ENCODE measurements at regions not wholly inside any gene's neighbourhood (a gene's known extent, or its start where the extent isn't known, plus 50 kb on each side); places are given as distances from the start of the nearest gene placed in this dataset.
"Not testable (repeated sequence)": the region's sequence is repeated elsewhere in the genome, so short reads cannot be mapped to it uniquely, and the experiment has no call there.

DNA sequence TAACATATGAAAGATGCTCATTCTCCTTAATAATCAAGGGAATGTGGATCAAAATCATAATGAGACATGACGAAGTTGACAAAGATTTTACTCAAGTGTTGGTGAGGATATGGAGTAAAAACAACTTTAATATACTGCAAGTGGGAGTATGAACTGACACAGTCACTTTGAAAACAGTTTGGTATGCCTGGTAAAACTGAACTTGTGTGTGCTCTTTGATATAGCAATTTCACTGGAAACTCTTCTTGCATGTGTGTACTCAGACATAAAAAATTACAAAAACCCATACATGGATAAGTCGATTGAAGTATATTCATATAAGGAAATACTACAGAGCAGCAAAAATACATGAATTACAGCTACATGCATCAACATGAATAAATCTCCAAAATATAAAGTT is 182.5 kb downstream of the NFKBIZ start:
- H3K36me3 ChIP-seq (ENCODE audit: control insufficient read depth in 3 of 3, insufficient read depth in 3 of 3, low read length in 3 of 3), result no peaks in the 10 kb centered on the region
- H3K27ac ChIP-seq (ENCODE audit: low read depth, low read length), result no peak overlapping the region

GRCh38 chr3:102032491-102033383 is 183.4 kb downstream of the NFKBIZ start:
- Histone ChIP-seq H3K4me1 (ENCODE audit: control insufficient read depth in 3 of 3, insufficient read depth in 3 of 3, low read length in 3 of 3) (no peaks in the 10 kb centered on the region), H3K36me3 (ENCODE audit: control insufficient read depth in 3 of 3, insufficient read depth in 3 of 3, low read length in 3 of 3) (no peaks in the 10 kb centered on the region), H3K9me3 (ENCODE audit: control insufficient read depth in 3 of 3, low read length in 3 of 3) (no peaks in the 10 kb centered on the region), H3K27ac (ENCODE audit: low read depth, low read length) (no peak overlapping the region), H3K4me3 (ENCODE audit: low read length in 3 of 3) (no peak overlapping the region), H3K27me3 (ENCODE audit: control insufficient read depth in 3 of 3, insufficient read depth in 3 of 3, low read length in 3 of 3) (no peaks in the 10 kb centered on the region), H3K9ac (ENCODE audit: low read depth in 1 of 3, low read length in 3 of 3) (no peak overlapping the region)

More for the DNA sequence above, 182.5 kb downstream of the NFKBIZ start:
- Histone ChIP-seq H3K4me1 (ENCODE audit: control insufficient read depth in 3 of 3, insufficient read depth in 3 of 3, low read length in 3 of 3) (no peaks in the 10 kb centered on the region), H3K9me3 (ENCODE audit: control insufficient read depth in 3 of 3, low read length in 3 of 3) (no peaks in the 10 kb centered on the region), H3K4me3 (ENCODE audit: low read length in 3 of 3) (no peak overlapping the region), H3K27me3 (ENCODE audit: control insufficient read depth in 3 of 3, insufficient read depth in 3 of 3, low read length in 3 of 3) (no peaks in the 10 kb centered on the region), H3K9ac (ENCODE audit: low read depth in 1 of 3, low read length in 3 of 3) (no peak overlapping the region)

DNA sequence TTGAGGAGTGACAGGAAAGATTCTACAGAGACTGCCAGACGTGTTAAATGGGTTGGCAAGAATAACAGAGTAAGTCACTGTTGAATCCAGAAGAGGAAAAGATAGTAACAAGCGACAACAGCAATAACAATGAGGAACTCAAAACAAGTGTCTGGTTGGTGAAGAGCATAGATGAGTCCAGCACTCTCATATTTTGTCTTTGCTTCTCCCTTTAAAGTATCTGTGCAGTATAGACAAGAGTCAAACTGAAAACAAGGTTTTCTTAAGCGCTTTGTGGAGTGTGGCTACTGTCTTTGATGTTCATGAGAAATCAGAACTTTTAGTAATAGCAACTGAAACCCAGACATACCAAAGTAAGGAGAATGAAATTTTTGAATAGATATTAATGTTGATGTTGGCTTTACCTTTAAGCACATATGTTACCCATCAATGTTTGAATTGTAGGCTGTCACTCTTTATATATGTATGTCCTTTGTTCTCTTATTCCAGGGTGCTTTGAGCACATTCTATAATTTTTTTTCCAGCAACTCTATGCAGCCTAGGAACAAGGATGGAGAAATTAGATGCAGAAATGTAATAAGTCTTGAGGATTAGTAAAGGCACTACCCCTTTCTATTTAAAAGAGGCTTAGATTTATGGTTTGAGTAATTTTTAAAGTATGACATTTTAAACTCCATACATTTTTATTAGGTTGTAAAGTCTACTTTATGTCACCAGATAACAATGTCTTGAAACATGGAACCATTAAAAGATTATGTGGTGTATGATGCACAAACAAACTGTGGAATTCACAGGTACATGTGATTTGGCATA is 185.5 kb downstream of the NFKBIZ start:
- no peak overlapping the region for H3K27ac ChIP-seq (ENCODE audit: low read depth, low read length)
- H3K27me3 ChIP-seq (ENCODE audit: control insufficient read depth in 3 of 3, insufficient read depth in 3 of 3, low read length in 3 of 3), result no peaks in the 10 kb centered on the region
- no peaks in the 10 kb centered on the region for H3K36me3 ChIP-seq (ENCODE audit: control insufficient read depth in 3 of 3, insufficient read depth in 3 of 3, low read length in 3 of 3)
- no peak overlapping the region for H3K9ac ChIP-seq (ENCODE audit: low read depth in 1 of 3, low read length in 3 of 3)
- H3K4me3 ChIP-seq (ENCODE audit: low read length in 3 of 3), result no peak overlapping the region
- H3K9me3 ChIP-seq (ENCODE audit: control insufficient read depth in 3 of 3, low read length in 3 of 3), result no peaks in the 10 kb centered on the region
- H3K4me1 ChIP-seq (ENCODE audit: control insufficient read depth in 3 of 3, insufficient read depth in 3 of 3, low read length in 3 of 3), result no peaks in the 10 kb centered on the region

DNA sequence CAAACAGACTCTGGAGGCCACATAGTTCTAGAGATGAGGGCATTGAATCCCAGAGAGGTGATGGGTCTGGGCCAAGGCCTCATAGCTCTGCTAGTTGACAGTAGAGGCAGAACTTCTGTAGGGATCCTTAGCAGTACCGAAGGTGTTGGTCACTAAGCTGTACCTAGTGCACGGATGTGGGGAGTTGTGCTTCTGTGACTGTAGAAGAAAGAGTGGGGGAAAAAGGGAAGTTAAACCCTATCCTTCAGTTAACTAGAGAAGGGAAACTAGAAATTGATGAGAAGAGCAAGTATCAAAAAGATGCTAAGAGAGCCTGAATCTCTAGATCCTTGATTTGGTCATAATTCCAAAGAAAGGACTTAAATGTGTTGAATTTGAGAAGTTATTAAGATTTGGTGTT is 186.7 kb downstream of the NFKBIZ start:
- Histone ChIP-seq H3K4me1 (ENCODE audit: control insufficient read depth in 3 of 3, insufficient read depth in 3 of 3, low read length in 3 of 3) (no peaks in the 10 kb centered on the region), H3K4me3 (ENCODE audit: low read length in 3 of 3) (no peak overlapping the region), H3K36me3 (ENCODE audit: control insufficient read depth in 3 of 3, insufficient read depth in 3 of 3, low read length in 3 of 3) (no peaks in the 10 kb centered on the region), H3K9me3 (ENCODE audit: control insufficient read depth in 3 of 3, low read length in 3 of 3) (peaks cover 0 to 2% (median 0%) of the 10 kb centered on the region in 3 donors), H3K27ac (ENCODE audit: low read depth, low read length) (no peak overlapping the region), H3K9ac (ENCODE audit: low read depth in 1 of 3, low read length in 3 of 3) (no peak overlapping the region), H3K27me3 (ENCODE audit: control insufficient read depth in 3 of 3, insufficient read depth in 3 of 3, low read length in 3 of 3) (no peaks in the 10 kb centered on the region)

GRCh38 chr3:102036472-102036871 is 187.2 kb downstream of the NFKBIZ start:
- peaks cover 0 to 2% (median 0%) of the 10 kb centered on the region in 3 donors for H3K9me3 ChIP-seq (ENCODE audit: control insufficient read depth in 3 of 3, low read length in 3 of 3)
- no peaks in the 10 kb centered on the region for H3K27me3 ChIP-seq (ENCODE audit: control insufficient read depth in 3 of 3, insufficient read depth in 3 of 3, low read length in 3 of 3)
- no peaks in the 10 kb centered on the region for H3K4me1 ChIP-seq (ENCODE audit: control insufficient read depth in 3 of 3, insufficient read depth in 3 of 3, low read length in 3 of 3)
- no peak overlapping the region for H3K4me3 ChIP-seq (ENCODE audit: low read length in 3 of 3)
- no peaks in the 10 kb centered on the region for H3K36me3 ChIP-seq (ENCODE audit: control insufficient read depth in 3 of 3, insufficient read depth in 3 of 3, low read length in 3 of 3)
- no peak overlapping the region for H3K9ac ChIP-seq (ENCODE audit: low read depth in 1 of 3, low read length in 3 of 3)
- no peak overlapping the region for H3K27ac ChIP-seq (ENCODE audit: low read depth, low read length)

- H3K36me3 ChIP-seq (ENCODE audit: control insufficient read depth in 3 of 3, insufficient read depth in 3 of 3, low read length in 3 of 3), result no peaks in the 10 kb centered on the region
- H3K27me3 ChIP-seq (ENCODE audit: control insufficient read depth in 3 of 3, insufficient read depth in 3 of 3, low read length in 3 of 3), result no peaks in the 10 kb centered on the region
- no peak overlapping the region for H3K9ac ChIP-seq (ENCODE audit: low read depth in 1 of 3, low read length in 3 of 3)
- peaks cover 0 to 2% (median 0%) of the 10 kb centered on the region in 3 donors for H3K9me3 ChIP-seq (ENCODE audit: control insufficient read depth in 3 of 3, low read length in 3 of 3)
- H3K27ac ChIP-seq (ENCODE audit: low read depth, low read length), result no peak overlapping the region
- no peaks in the 10 kb centered on the region for H3K4me1 ChIP-seq (ENCODE audit: control insufficient read depth in 3 of 3, insufficient read depth in 3 of 3, low read length in 3 of 3)
- no peak overlapping the region for H3K4me3 ChIP-seq (ENCODE audit: low read length in 3 of 3)
Observed at GRCh38 chr3:102037209-102037608, 187.9 kb downstream of the NFKBIZ start.

GRCh38 chr3:102037791-102038190 is 188.5 kb downstream of the NFKBIZ start:
- Histone ChIP-seq H3K9ac (ENCODE audit: low read depth in 1 of 3, low read length in 3 of 3) (no peak overlapping the region), H3K27ac (ENCODE audit: low read depth, low read length) (no peak overlapping the region)

GRCh38 chr3:102038477-102039142 is 189.3 kb downstream of the NFKBIZ start:
- H3K9me3 ChIP-seq (ENCODE audit: control insufficient read depth in 3 of 3, low read length in 3 of 3), result peaks cover 0 to 2% (median 0%) of the 10 kb centered on the region in 3 donors
- H3K4me3 ChIP-seq (ENCODE audit: low read length in 3 of 3), result no peak overlapping the region
- H3K27me3 ChIP-seq (ENCODE audit: control insufficient read depth in 3 of 3, insufficient read depth in 3 of 3, low read length in 3 of 3), result no peaks in the 10 kb centered on the region
- H3K9ac ChIP-seq (ENCODE audit: low read depth in 1 of 3, low read length in 3 of 3), result no peak overlapping the region
- H3K4me1 ChIP-seq (ENCODE audit: control insufficient read depth in 3 of 3, insufficient read depth in 3 of 3, low read length in 3 of 3), result no peaks in the 10 kb centered on the region
- H3K27ac ChIP-seq (ENCODE audit: low read depth, low read length), result no peak overlapping the region
- no peaks in the 10 kb centered on the region for H3K36me3 ChIP-seq (ENCODE audit: control insufficient read depth in 3 of 3, insufficient read depth in 3 of 3, low read length in 3 of 3)

More at GRCh38 chr3:102037791-102038190, 188.5 kb downstream of the NFKBIZ start:
- Histone ChIP-seq H3K27me3 (ENCODE audit: control insufficient read depth in 3 of 3, insufficient read depth in 3 of 3, low read length in 3 of 3) (no peaks in the 10 kb centered on the region), H3K4me3 (ENCODE audit: low read length in 3 of 3) (no peak overlapping the region), H3K36me3 (ENCODE audit: control insufficient read depth in 3 of 3, insufficient read depth in 3 of 3, low read length in 3 of 3) (no peaks in the 10 kb centered on the region), H3K9me3 (ENCODE audit: control insufficient read depth in 3 of 3, low read length in 3 of 3) (peaks cover 0 to 2% (median 0%) of the 10 kb centered on the region in 3 donors), H3K4me1 (ENCODE audit: control insufficient read depth in 3 of 3, insufficient read depth in 3 of 3, low read length in 3 of 3) (no peaks in the 10 kb centered on the region)

DNA sequence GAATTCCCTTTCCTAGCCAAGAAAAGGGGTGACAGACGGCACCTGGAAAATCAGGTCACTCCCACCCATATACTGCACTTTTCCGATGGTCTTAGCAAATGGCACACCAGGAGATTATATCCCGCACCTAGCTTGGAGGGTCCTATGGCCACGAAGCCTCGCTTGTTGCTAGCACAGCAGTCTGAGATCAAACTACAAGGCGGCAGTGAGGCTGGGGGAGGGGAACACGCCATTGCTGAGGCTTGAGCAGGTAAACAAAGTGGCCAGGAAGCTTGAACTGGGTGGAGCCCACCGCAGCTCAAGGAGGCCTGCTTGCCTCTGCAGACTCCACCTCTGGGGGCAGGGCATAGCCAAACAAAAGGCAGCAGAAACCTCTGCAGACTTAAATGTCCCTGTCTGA is 190.8 kb downstream of the NFKBIZ start:
- not testable (repeated sequence) for H3K36me3 ChIP-seq (ENCODE audit: control insufficient read depth in 3 of 3, insufficient read depth in 3 of 3, low read length in 3 of 3); H3K4me1 ChIP-seq (ENCODE audit: control insufficient read depth in 3 of 3, insufficient read depth in 3 of 3, low read length in 3 of 3); H3K9ac ChIP-seq (ENCODE audit: low read depth in 1 of 3, low read length in 3 of 3); H3K27ac ChIP-seq (ENCODE audit: low read depth, low read length); H3K27me3 ChIP-seq (ENCODE audit: control insufficient read depth in 3 of 3, insufficient read depth in 3 of 3, low read length in 3 of 3); H3K9me3 ChIP-seq (ENCODE audit: control insufficient read depth in 3 of 3, low read length in 3 of 3); H3K4me3 ChIP-seq (ENCODE audit: low read length in 3 of 3)
